HepG2 (cell line): ENCODE measurements at regions not wholly inside any gene's neighbourhood (a gene's known extent, or its start where the extent isn't known, plus 50 kb on each side); places are given as distances from the start of the nearest gene placed in this dataset.

Source experiments
- BHLHE40 ChIP-seq: IDR thresholded peaks from 2 replicates; pipeline ENCODE4 v1.6.1; 2011; ENCODE audit warnings: low read length, improper control_type of control experiment
- CHD2 ChIP-seq: IDR thresholded peaks from 2 replicates; pipeline ENCODE4 v1.6.1; 2011; ENCODE audit warnings: low read depth, low read length, improper control_type of control experiment
- EZH2 ChIP-seq: conservative IDR thresholded peaks from 2 replicates; pipeline ENCODE4 v1.6.1; 2012; ENCODE audit warnings: mild to moderate bottlenecking, low read depth, low read length, moderate library complexity
- IRF2 ChIP-seq: IDR thresholded peaks from 2 replicates; pipeline ENCODE4 v1.6.1; 2018; ENCODE audit warnings: missing genetic modification reagents, missing compliant biosample characterization
- MEF2D ChIP-seq: sonication (generic); formaldehyde crosslinking; IDR thresholded peaks from 2 replicates; pipeline ENCODE4 v1.5.1; 2020; ENCODE audit warnings: mild to moderate bottlenecking, missing genetic modification reagents
- MXI1 ChIP-seq: IDR thresholded peaks from 3 replicates; pipeline ENCODE4 v1.6.1; 2012; ENCODE audit warnings: low read depth, low read length, inconsistent platforms, borderline replicate concordance
- MYC ChIP-seq: sonication (generic); formaldehyde crosslinking; IDR thresholded peaks from 2 replicates; pipeline ENCODE4 v1.9.0; 2021; ENCODE audit warnings: missing genetic modification reagents, borderline replicate concordance
- POLR2A ChIP-seq, 2 experiments: IDR thresholded peaks; 2 replicates each; pipeline ENCODE4 v1.6.1; 2011; ENCODE audit warnings: low read depth in 2 of 2, low read length in 2 of 2, mild to moderate bottlenecking in 1 of 2, moderate library complexity in 1 of 2; ENCODE audit not compliant: insufficient read depth in 1 of 2
- SMAD1 ChIP-seq: sonication (generic); formaldehyde crosslinking; IDR thresholded peaks from 2 replicates; pipeline ENCODE4 v1.4.0; 2020; ENCODE audit warnings: missing genetic modification reagents, low read depth, mild to moderate bottlenecking, borderline replicate concordance
- SNAPC2 ChIP-seq: sonication (generic); formaldehyde crosslinking; IDR thresholded peaks from 2 replicates; pipeline ENCODE4 v1.8.1; 2022; ENCODE audit warnings: mild to moderate bottlenecking, missing genetic modification reagents
- ZNF629 ChIP-seq: sonication (generic); formaldehyde crosslinking; conservative IDR thresholded peaks from 2 replicates; pipeline ENCODE4 v1.5.0; 2020; ENCODE audit warnings: missing genetic modification reagents
- TF ChIP-seq, protein P1 (sequence below): sonication (generic); formaldehyde crosslinking; IDR thresholded peaks from 2 replicates; pipeline ENCODE4 v1.4.0; 2020; ENCODE audit warnings: missing genetic modification reagents
- TF ChIP-seq, protein P2 (sequence below), 2 experiments: IDR thresholded peaks; 2 replicates each; pipeline ENCODE4 v1.6.1; 2011 to 2012; ENCODE audit warnings: low read length in 2 of 2, borderline replicate concordance in 1 of 2, low read depth in 1 of 2, mild to moderate bottlenecking in 1 of 2, moderate library complexity in 1 of 2

- no peak for TF ChIP-seq IRF2 (CRISPR knock-in tag)
- TF ChIP-seq, protein P1, sequence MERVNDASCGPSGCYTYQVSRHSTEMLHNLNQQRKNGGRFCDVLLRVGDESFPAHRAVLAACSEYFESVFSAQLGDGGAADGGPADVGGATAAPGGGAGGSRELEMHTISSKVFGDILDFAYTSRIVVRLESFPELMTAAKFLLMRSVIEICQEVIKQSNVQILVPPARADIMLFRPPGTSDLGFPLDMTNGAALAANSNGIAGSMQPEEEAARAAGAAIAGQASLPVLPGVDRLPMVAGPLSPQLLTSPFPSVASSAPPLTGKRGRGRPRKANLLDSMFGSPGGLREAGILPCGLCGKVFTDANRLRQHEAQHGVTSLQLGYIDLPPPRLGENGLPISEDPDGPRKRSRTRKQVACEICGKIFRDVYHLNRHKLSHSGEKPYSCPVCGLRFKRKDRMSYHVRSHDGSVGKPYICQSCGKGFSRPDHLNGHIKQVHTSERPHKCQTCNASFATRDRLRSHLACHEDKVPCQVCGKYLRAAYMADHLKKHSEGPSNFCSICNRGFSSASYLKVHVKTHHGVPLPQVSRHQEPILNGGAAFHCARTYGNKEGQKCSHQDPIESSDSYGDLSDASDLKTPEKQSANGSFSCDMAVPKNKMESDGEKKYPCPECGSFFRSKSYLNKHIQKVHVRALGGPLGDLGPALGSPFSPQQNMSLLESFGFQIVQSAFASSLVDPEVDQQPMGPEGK (CRISPR knock-in tag) = no peak
- TF ChIP-seq SMAD1 (CRISPR knock-in tag) = no peak
- no peak for TF ChIP-seq ZNF629 (CRISPR knock-in tag)
- no peak for TF ChIP-seq BHLHE40
- no peak for TF ChIP-seq POLR2A (IDR thresholded peaks at IDR 0.05; ENCODE audit: insufficient read depth in 1 of 2, low read depth in 2 of 2, low read length in 2 of 2)
- TF ChIP-seq MYC = no peak
- no peak for TF ChIP-seq MXI1
- no peak for TF ChIP-seq CHD2
- no peak for TF ChIP-seq MEF2D
- TF ChIP-seq, protein P2, sequence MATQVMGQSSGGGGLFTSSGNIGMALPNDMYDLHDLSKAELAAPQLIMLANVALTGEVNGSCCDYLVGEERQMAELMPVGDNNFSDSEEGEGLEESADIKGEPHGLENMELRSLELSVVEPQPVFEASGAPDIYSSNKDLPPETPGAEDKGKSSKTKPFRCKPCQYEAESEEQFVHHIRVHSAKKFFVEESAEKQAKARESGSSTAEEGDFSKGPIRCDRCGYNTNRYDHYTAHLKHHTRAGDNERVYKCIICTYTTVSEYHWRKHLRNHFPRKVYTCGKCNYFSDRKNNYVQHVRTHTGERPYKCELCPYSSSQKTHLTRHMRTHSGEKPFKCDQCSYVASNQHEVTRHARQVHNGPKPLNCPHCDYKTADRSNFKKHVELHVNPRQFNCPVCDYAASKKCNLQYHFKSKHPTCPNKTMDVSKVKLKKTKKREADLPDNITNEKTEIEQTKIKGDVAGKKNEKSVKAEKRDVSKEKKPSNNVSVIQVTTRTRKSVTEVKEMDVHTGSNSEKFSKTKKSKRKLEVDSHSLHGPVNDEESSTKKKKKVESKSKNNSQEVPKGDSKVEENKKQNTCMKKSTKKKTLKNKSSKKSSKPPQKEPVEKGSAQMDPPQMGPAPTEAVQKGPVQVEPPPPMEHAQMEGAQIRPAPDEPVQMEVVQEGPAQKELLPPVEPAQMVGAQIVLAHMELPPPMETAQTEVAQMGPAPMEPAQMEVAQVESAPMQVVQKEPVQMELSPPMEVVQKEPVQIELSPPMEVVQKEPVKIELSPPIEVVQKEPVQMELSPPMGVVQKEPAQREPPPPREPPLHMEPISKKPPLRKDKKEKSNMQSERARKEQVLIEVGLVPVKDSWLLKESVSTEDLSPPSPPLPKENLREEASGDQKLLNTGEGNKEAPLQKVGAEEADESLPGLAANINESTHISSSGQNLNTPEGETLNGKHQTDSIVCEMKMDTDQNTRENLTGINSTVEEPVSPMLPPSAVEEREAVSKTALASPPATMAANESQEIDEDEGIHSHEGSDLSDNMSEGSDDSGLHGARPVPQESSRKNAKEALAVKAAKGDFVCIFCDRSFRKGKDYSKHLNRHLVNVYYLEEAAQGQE (IDR thresholded peaks at IDR 0.05; ENCODE audit: borderline replicate concordance in 1 of 2, low read depth in 1 of 2, low read length in 2 of 2) = no peak
- no peak for TF ChIP-seq SNAPC2 (CRISPR knock-in tag)
- no peak for TF ChIP-seq EZH2
Observed at GRCh38 chr13:111587249-111587648, 266.8 kb downstream of the TEX29 start.
